Right lung (tissue), 2 donors: ENCODE measurements at regions not wholly inside any gene's neighbourhood (a gene's known extent, or its start where the extent isn't known, plus 50 kb on each side); places are given as distances from the start of the nearest gene placed in this dataset.
A peak's percentile ranks its signal among the peaks of the same experiment; 100 is the strongest.

ENCODE experiments used
- DNase-seq, 2 donors: peaks; one replicate each; pipeline ENCODE4 v3.0.0-alpha.2; 2013

GRCh38 chr18:76195601-76196000, 299.4 kb downstream of the ZNF516 start:
- no peak for DNase-seq

GRCh38 chr18:76188097-76188496, 306.9 kb downstream of the ZNF516 start:
- no peak for DNase-seq

GRCh38 chr18:76179257-76179656, 315.8 kb downstream of the ZNF516 start:
- DNase-seq, result no peak

GRCh38 chr18:76177160-76177559, 317.9 kb downstream of the ZNF516 start:
- DNase-seq, result no peak

GRCh38 chr18:76174451-76174850, 320.6 kb downstream of the ZNF516 start:
- DNase-seq, result peak; percentile 55 to 66

GRCh38 chr18:76169733-76170132, 325.3 kb downstream of the ZNF516 start:
- DNase-seq, result no peak

- no peak for DNase-seq
These were observed 327.0 kb downstream of the ZNF516 start for GRCh38 chr18:76167845-76168621.

- DNase-seq, result no peak
These were observed 327.6 kb downstream of the ZNF516 start for GRCh38 chr18:76167410-76167809.

GRCh38 chr18:76162886-76163285, 332.2 kb downstream of the ZNF516 start:
- DNase-seq, result no peak

- DNase-seq, result no peak
These were observed 333.1 kb downstream of the ZNF516 start for GRCh38 chr18:76161983-76162382.

GRCh38 chr18:76153691-76154090, 341.4 kb downstream of the ZNF516 start:
- no peak for DNase-seq

GRCh38 chr18:76149734-76150133, 345.3 kb downstream of the ZNF516 start:
- no peak for DNase-seq

GRCh38 chr18:76149284-76149683, 345.8 kb downstream of the ZNF516 start:
- no peak for DNase-seq

- no peak for DNase-seq
These were observed 349.3 kb downstream of the ZNF516 start for GRCh38 chr18:76145521-76146376.

GRCh38 chr18:76144844-76145243, 350.2 kb downstream of the ZNF516 start:
- DNase-seq, result no peak

GRCh38 chr18:76142611-76143010, 352.4 kb downstream of the ZNF516 start:
- no peak for DNase-seq

- DNase-seq, result no peak
These were observed 355.2 kb downstream of the ZNF516 start for GRCh38 chr18:76139844-76140243.

- DNase-seq, result no peak
These were observed 357.8 kb downstream of the ZNF516 start for GRCh38 chr18:76137216-76137615.

GRCh38 chr18:76136701-76137100, 358.3 kb downstream of the ZNF516 start:
- no peak for DNase-seq

- DNase-seq, result no peak
These were observed 360.4 kb downstream of the ZNF516 start for GRCh38 chr18:76134628-76135027.

- DNase-seq, result no peak
These were observed 361.2 kb downstream of the ZNF516 start for GRCh38 chr18:76133873-76134272.

- DNase-seq, result no peak
These were observed 363.3 kb downstream of the ZNF516 start for GRCh38 chr18:76131738-76132137.

GRCh38 chr18:76130845-76131244, 364.2 kb downstream of the ZNF516 start:
- DNase-seq, result no peak
